ENCODE measurements at regions not wholly inside any gene's neighbourhood (a gene's known extent, or its start where the extent isn't known, plus 50 kb on each side); places are given as distances from the start of the nearest gene placed in this dataset.

GRCh38 chr1:8189931-8190483 lies 127.9 kb upstream of the SLC45A1 start:
- TF ChIP-seq CTCF (conservative IDR thresholded peaks at IDR 0.05; ENCODE audit: low read length) (no peak), EZH2phosphoT487 (IDR thresholded peaks at IDR 0.05; ENCODE audit: borderline replicate concordance) (no peak)

Data from Loucy (cell line).